ENCODE measurements at regions not wholly inside any gene's neighbourhood (a gene's known extent, or its start where the extent isn't known, plus 50 kb on each side); places are given as distances from the start of the nearest gene placed in this dataset.

GRCh38 chr2:187169864-187170263 lies 278.2 kb downstream of the CALCRL start:
- no peaks in the 10 kb centered on the region for H3K9me3 ChIP-seq (ENCODE audit: insufficient read depth, low read length)

GRCh38 chr2:187168720-187169713 lies 279.0 kb downstream of the CALCRL start:
- H3K4me2 ChIP-seq (ENCODE audit: low read length), result peak overlapping the region; percentile 23
- no peaks in the 10 kb centered on the region for H3K27me3 ChIP-seq (ENCODE audit: low read depth, low read length)
- H3K9me3 ChIP-seq (ENCODE audit: insufficient read depth, low read length), result no peaks in the 10 kb centered on the region
- no peak overlapping the region; the same call in 1 of the 2 replicates for H3K9ac ChIP-seq (ENCODE audit: low read length)
- H4K20me1 ChIP-seq (ENCODE audit: insufficient read depth, low read length), result no peaks in the 10 kb centered on the region
- peaks cover 26% of the 10 kb centered on the region for H3K4me1 ChIP-seq (ENCODE audit: low read length)
- H3K4me3 ChIP-seq (ENCODE audit: low read length), result no peak overlapping the region
- no peak overlapping the region for H2AFZ ChIP-seq (ENCODE audit: low read depth, low read length)
- no peak for TF ChIP-seq CTCF (IDR thresholded peaks at IDR 0.05; ENCODE audit: low read depth, low read length)
- no peak for TF ChIP-seq EZH2phosphoT487 (IDR thresholded peaks at IDR 0.05; ENCODE audit: low read depth)
- no peaks in the 10 kb centered on the region for H3K36me3 ChIP-seq (replicated peaks; ENCODE audit: low read depth, low read length)
- H3K79me2 ChIP-seq (ENCODE audit: low read length), result no peaks in the 10 kb centered on the region
- no peak overlapping the region for H3K27ac ChIP-seq (ENCODE audit: low read length)

More at GRCh38 chr2:187169864-187170263, 278.2 kb downstream of the CALCRL start:
- no peak overlapping the region for H3K4me3 ChIP-seq (ENCODE audit: low read length)
- no peaks in the 10 kb centered on the region for H3K79me2 ChIP-seq (ENCODE audit: low read length)
- no peaks in the 10 kb centered on the region for H3K27me3 ChIP-seq (ENCODE audit: low read depth, low read length)
- no peak overlapping the region for H3K4me2 ChIP-seq (ENCODE audit: low read length)
- H3K9ac ChIP-seq (ENCODE audit: low read length), result no peak overlapping the region
- H3K36me3 ChIP-seq (replicated peaks; ENCODE audit: low read depth, low read length), result no peaks in the 10 kb centered on the region
- peaks cover 26% of the 10 kb centered on the region for H3K4me1 ChIP-seq (ENCODE audit: low read length)
- no peak overlapping the region for H3K27ac ChIP-seq (ENCODE audit: low read length)
- H4K20me1 ChIP-seq (ENCODE audit: insufficient read depth, low read length), result no peaks in the 10 kb centered on the region
- no peak overlapping the region for H2AFZ ChIP-seq (ENCODE audit: low read depth, low read length)
- no peak for TF ChIP-seq CTCF (IDR thresholded peaks at IDR 0.05; ENCODE audit: low read depth, low read length)
- TF ChIP-seq EZH2phosphoT487 (IDR thresholded peaks at IDR 0.05; ENCODE audit: low read depth), result no peak

GRCh38 chr2:187167491-187167890 lies 280.6 kb downstream of the CALCRL start:
- no peaks in the 10 kb centered on the region for H4K20me1 ChIP-seq (ENCODE audit: insufficient read depth, low read length)
- H3K4me3 ChIP-seq (ENCODE audit: low read length), result no peak overlapping the region
- H3K4me1 ChIP-seq (ENCODE audit: low read length), result peaks cover 26% of the 10 kb centered on the region
- H3K79me2 ChIP-seq (ENCODE audit: low read length), result no peaks in the 10 kb centered on the region
- no peaks in the 10 kb centered on the region for H3K9me3 ChIP-seq (ENCODE audit: insufficient read depth, low read length)
- no peak overlapping the region for H3K4me2 ChIP-seq (ENCODE audit: low read length)
- no peak overlapping the region for H3K9ac ChIP-seq (ENCODE audit: low read length)
- H3K27ac ChIP-seq (ENCODE audit: low read length), result no peak overlapping the region
- TF ChIP-seq CTCF (IDR thresholded peaks at IDR 0.05; ENCODE audit: low read depth, low read length) (no peak), EZH2phosphoT487 (IDR thresholded peaks at IDR 0.05; ENCODE audit: low read depth) (no peak)
- no peaks in the 10 kb centered on the region for H3K27me3 ChIP-seq (ENCODE audit: low read depth, low read length)
- no peaks in the 10 kb centered on the region for H3K36me3 ChIP-seq (replicated peaks; ENCODE audit: low read depth, low read length)
- H2AFZ ChIP-seq (ENCODE audit: low read depth, low read length), result no peak overlapping the region

GRCh38 chr2:187165936-187166610 lies 282.0 kb downstream of the CALCRL start:
- Histone ChIP-seq H4K20me1 (ENCODE audit: insufficient read depth, low read length) (no peaks in the 10 kb centered on the region), H3K79me2 (ENCODE audit: low read length) (no peaks in the 10 kb centered on the region), H3K9ac (ENCODE audit: low read length) (no peak overlapping the region), H3K27me3 (ENCODE audit: low read depth, low read length) (no peaks in the 10 kb centered on the region), H3K27ac (ENCODE audit: low read length) (no peak overlapping the region), H2AFZ (ENCODE audit: low read depth, low read length) (no peak overlapping the region), H3K4me3 (ENCODE audit: low read length) (no peak overlapping the region), H3K4me1 (ENCODE audit: low read length) (peaks cover 17% of the 10 kb centered on the region), H3K36me3 (replicated peaks; ENCODE audit: low read depth, low read length) (no peaks in the 10 kb centered on the region), H3K4me2 (ENCODE audit: low read length) (no peak overlapping the region), H3K9me3 (ENCODE audit: insufficient read depth, low read length) (no peaks in the 10 kb centered on the region)
- no peak for TF ChIP-seq CTCF (IDR thresholded peaks at IDR 0.05; ENCODE audit: low read depth, low read length)
- no peak for TF ChIP-seq EZH2phosphoT487 (IDR thresholded peaks at IDR 0.05; ENCODE audit: low read depth)

Data from OCI-LY3 (cell line).